Brain microvascular endothelial cell (primary cell): ENCODE measurements at regions not wholly inside any gene's neighbourhood (a gene's known extent, or its start where the extent isn't known, plus 50 kb on each side); places are given as distances from the start of the nearest gene placed in this dataset.

Experiments
- DNase-seq: peaks from one replicate; pipeline ENCODE4 v3.0.0-alpha.2; 2020
- H3K27ac ChIP-seq: fragments of 250-450 bp; sonication (Bioruptor Pico); 2 replicates; pipeline ENCODE4 v1.5.1; 2020; ENCODE audit warnings: mild to moderate bottlenecking, moderate library complexity
- H3K27me3 ChIP-seq: fragments of 250-450 bp; sonication (Bioruptor Pico); replicated peaks from 2 replicates; pipeline ENCODE4 v1.5.1; 2020; ENCODE audit warnings: mild to moderate bottlenecking
- H3K36me3 ChIP-seq: fragments of 250-450 bp; sonication (Bioruptor Pico); replicated peaks from 2 replicates; pipeline ENCODE4 v1.5.1; 2020; ENCODE audit warnings: mild to moderate bottlenecking
- H3K4me3 ChIP-seq: 2 replicates; pipeline ENCODE4 v1.5.1; 2011; ENCODE audit warnings: low read depth, mild to moderate bottlenecking, control low read depth, low read length, moderate library complexity
- in situ Hi-C: cut with HindIII; loops from 2 replicates; pipeline ENCODE4 v1.10.0; 2017; ENCODE audit warnings: low sequenced_read_pairs, low pct_ligation_motif_present
- TF ChIP-seq, protein P1 (sequence below): IDR thresholded peaks from 2 replicates; pipeline ENCODE4 v1.5.1; 2011; ENCODE audit warnings: low read depth, mild to moderate bottlenecking, moderate library complexity, low read length, control low read depth, inconsistent platforms; ENCODE audit errors: missing control alignments

DNA sequence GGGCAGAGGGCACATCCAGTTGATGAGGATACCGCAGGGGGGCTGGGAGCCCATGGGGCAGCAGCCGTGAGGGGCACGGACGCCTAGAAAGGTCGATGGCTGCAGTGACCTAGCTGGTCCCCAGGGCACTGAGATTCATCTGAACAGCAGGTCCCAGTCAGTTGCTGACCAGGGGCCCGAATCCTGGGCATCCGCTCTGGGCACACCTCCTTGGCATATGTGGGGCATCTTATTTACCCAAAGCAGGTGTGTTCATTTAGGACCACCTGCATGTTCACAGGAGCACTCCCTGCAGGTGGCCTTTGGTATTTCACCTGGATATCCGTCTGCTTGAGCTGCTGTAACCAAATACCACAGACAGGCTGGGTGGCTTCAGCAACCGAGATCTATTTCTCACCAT, 72.0 kb upstream of the ODC1 start:
- H3K4me3 ChIP-seq: no peak overlapping the region
- no peaks in the 10 kb centered on the region for H3K27me3 ChIP-seq
- no peak overlapping the region for H3K27ac ChIP-seq
- TF ChIP-seq, protein P1, sequence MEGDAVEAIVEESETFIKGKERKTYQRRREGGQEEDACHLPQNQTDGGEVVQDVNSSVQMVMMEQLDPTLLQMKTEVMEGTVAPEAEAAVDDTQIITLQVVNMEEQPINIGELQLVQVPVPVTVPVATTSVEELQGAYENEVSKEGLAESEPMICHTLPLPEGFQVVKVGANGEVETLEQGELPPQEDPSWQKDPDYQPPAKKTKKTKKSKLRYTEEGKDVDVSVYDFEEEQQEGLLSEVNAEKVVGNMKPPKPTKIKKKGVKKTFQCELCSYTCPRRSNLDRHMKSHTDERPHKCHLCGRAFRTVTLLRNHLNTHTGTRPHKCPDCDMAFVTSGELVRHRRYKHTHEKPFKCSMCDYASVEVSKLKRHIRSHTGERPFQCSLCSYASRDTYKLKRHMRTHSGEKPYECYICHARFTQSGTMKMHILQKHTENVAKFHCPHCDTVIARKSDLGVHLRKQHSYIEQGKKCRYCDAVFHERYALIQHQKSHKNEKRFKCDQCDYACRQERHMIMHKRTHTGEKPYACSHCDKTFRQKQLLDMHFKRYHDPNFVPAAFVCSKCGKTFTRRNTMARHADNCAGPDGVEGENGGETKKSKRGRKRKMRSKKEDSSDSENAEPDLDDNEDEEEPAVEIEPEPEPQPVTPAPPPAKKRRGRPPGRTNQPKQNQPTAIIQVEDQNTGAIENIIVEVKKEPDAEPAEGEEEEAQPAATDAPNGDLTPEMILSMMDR: no peak
- in situ Hi-C loops: no loop called here
- H3K36me3 ChIP-seq: no peaks in the 10 kb centered on the region
- DNase-seq: no peak

DNA sequence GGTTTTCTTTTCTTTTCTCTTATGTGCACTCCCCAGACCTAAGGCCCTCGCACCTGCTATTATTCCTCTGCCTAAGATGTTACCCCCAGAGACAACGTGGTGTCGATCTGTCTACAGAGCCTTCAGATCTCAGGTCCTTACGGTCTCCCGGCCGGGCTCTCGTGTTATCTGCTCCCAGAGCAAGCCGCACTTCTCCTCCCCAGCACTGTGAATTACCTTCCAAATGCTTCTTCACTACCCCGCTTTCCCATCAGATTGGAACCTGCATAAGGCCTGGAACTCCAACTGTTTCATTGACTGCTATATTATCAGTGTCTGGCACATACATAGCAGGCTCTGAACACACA, 71.2 kb upstream of the ODC1 start:
- Histone ChIP-seq H3K4me3 (no peak overlapping the region), H3K36me3 (no peaks in the 10 kb centered on the region), H3K27me3 (no peaks in the 10 kb centered on the region), H3K27ac (no peak overlapping the region)
- in situ Hi-C loops: no loop called here
- no peak for DNase-seq
- TF ChIP-seq, protein P1: no peak

DNA sequence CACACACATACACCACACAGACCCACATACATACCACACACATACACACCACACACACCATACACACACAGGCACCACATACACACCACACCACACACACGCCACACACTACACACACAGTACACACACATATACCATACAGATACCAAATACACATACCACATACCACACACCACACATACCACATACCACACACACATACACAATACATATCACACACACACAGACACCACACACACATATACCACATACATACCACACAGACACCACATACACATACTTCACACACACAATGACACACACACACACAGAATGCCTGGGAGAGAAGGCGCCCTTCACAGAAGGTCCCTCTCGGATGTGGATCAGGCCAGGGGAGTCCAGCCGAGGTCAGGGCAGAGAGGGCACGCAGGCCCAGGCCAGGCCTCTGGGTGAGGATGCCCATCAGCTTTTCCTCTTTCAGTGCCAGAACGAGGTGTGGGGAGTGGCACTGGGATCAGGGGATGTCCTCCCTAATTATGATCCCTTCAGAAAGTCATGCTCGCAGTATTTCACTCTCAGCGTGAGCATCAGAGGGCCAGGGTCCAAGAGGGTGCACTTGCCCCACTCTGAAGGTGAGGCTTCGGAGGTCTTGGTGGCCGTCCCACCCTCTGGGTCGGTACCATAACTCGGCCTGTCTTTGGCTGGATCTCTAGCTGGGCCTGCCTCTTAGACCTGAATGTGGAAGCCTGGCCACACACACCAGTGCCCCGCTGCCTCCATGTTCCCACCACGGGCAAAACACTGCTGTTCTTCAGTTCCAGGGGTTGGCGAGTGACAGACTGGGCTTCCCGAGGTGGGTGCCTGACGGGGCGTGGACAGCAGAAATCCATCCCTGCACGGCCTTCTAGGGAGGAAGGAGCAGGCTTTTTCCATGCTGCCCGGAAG, 70.6 kb upstream of the ODC1 start:
- TF ChIP-seq, protein P1: no peak
- in situ Hi-C loops: no loop called here

DNA sequence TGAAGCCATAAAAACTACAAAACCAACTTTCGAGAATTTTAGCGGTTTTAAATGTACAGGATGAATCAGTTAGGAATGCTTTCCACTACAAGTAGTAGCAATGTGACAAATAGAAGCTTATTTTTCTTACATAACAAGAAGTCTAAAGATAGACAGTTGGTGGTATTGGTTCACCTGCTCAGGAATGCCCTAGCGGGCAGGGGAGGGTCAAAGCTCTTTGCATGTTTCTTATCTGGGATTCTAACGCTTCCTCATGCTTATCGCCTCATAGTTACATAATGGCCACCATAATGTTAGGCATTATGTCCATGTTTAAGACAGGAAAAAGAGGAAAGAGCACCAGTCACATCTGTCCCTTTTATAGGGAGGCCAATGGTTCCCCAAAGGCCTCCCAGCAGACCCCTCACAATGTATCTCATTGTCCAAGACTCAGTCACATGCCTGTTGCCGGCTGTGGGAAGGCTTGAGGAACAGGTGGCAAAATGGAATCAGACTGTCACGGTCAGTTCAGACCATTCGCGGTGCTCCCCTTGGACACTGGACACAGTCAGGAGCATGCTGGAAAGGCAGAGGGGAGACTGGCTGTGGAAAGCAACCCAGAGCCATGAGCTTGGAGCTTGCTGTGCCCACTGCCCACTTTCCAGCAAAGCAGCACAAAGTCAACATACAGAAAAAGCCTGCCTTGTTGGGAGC, 69.4 kb upstream of the ODC1 start:
- DNase-seq: no peak
- in situ Hi-C loops: no loop called here
- no peaks in the 10 kb centered on the region for H3K27me3 ChIP-seq
- no peaks in the 10 kb centered on the region for H3K36me3 ChIP-seq
- no peak overlapping the region for H3K27ac ChIP-seq
- no peak overlapping the region for H3K4me3 ChIP-seq
- TF ChIP-seq, protein P1: no peak

More for the DNA sequence above, 70.6 kb upstream of the ODC1 start:
- no peaks in the 10 kb centered on the region for H3K27me3 ChIP-seq
- H3K27ac ChIP-seq: no peak overlapping the region
- no peak overlapping the region for H3K4me3 ChIP-seq
- no peaks in the 10 kb centered on the region for H3K36me3 ChIP-seq
- DNase-seq: no peak

DNA sequence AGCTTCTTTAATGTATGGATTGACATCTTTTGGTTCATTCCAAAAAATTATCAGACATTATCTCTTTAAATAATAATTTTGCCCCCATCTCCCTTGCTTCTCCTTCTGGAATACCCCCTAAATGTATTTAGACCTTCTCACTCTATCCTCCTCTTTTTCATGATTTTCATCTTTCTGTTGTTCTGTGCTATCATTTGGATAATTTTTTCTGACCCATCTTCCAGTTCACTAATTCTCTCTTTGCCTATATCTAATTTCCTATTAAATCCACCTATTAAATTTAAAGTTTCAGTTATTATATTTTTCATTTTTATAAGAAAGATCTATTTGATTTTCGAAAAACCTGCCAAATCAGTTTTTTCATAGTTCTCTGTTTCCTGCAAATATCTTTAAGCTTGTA, 67.8 kb upstream of the ODC1 start:
- Histone ChIP-seq H3K4me3 (no peak overlapping the region), H3K27ac (no peak overlapping the region), H3K36me3 (no peaks in the 10 kb centered on the region), H3K27me3 (no peaks in the 10 kb centered on the region)
- no peak for DNase-seq
- in situ Hi-C loops: no loop called here
- TF ChIP-seq, protein P1: no peak
